ENCODE measurements at regions not wholly inside any gene's neighbourhood (a gene's known extent, or its start where the extent isn't known, plus 50 kb on each side); places are given as distances from the start of the nearest gene placed in this dataset.
"Not testable (repeated sequence)": the region's sequence is repeated elsewhere in the genome, so short reads cannot be mapped to it uniquely, and the experiment has no call there.

- DNase-seq (ENCODE audit: low spot score), result no peak
These were observed 173.4 kb upstream of the MYLIP start for GRCh38 chr6:15955484-15955883.

GRCh38 chr6:15953152-15953880 is 175.6 kb upstream of the MYLIP start:
- no peak for DNase-seq (ENCODE audit: low spot score)

- no peak for DNase-seq (ENCODE audit: low spot score)
These were observed 176.4 kb upstream of the MYLIP start for GRCh38 chr6:15952231-15953151.

- no peak for DNase-seq (ENCODE audit: low spot score)
These were observed 177.8 kb upstream of the MYLIP start for GRCh38 chr6:15950962-15951569.

- DNase-seq (ENCODE audit: low spot score), result no peak
These were observed 178.9 kb upstream of the MYLIP start for GRCh38 chr6:15949982-15950381.

GRCh38 chr6:15948930-15949900 is 179.7 kb upstream of the MYLIP start:
- DNase-seq (ENCODE audit: low spot score), result peak; percentile 42

- DNase-seq (ENCODE audit: low spot score), result no peak
These were observed 181.0 kb upstream of the MYLIP start for GRCh38 chr6:15947923-15948322.

- no peak for DNase-seq (ENCODE audit: low spot score)
These were observed 181.4 kb upstream of the MYLIP start for GRCh38 chr6:15947436-15947835.

- DNase-seq (ENCODE audit: low spot score), result no peak
These were observed 182.0 kb upstream of the MYLIP start for GRCh38 chr6:15946701-15947385.

GRCh38 chr6:15945593-15946159 is 183.2 kb upstream of the MYLIP start:
- no peak for DNase-seq (ENCODE audit: low spot score)

- DNase-seq (ENCODE audit: low spot score), result no peak
These were observed 185.5 kb upstream of the MYLIP start for GRCh38 chr6:15943423-15943822.

- no peak for DNase-seq (ENCODE audit: low spot score)
These were observed 187.7 kb upstream of the MYLIP start for GRCh38 chr6:15941168-15941567.

GRCh38 chr6:15938107-15938506 is 190.8 kb upstream of the MYLIP start:
- no peak for DNase-seq (ENCODE audit: low spot score)

- DNase-seq (ENCODE audit: low spot score), result no peak
These were observed 191.3 kb upstream of the MYLIP start for GRCh38 chr6:15937602-15938001.

- DNase-seq (ENCODE audit: low spot score), result no peak
These were observed 192.4 kb upstream of the MYLIP start for GRCh38 chr6:15936503-15936902.

GRCh38 chr6:15935661-15936060 is 193.2 kb upstream of the MYLIP start:
- no peak for DNase-seq (ENCODE audit: low spot score)

- DNase-seq (ENCODE audit: low spot score), result not testable (repeated sequence)
These were observed 197.2 kb upstream of the MYLIP start for GRCh38 chr6:15931697-15932096.

GRCh38 chr6:15930207-15930606 is 198.7 kb upstream of the MYLIP start:
- DNase-seq (ENCODE audit: low spot score), result no peak

GRCh38 chr6:15929685-15930084 is 199.2 kb upstream of the MYLIP start:
- no peak for DNase-seq (ENCODE audit: low spot score)

GRCh38 chr6:15927531-15928225 is 201.2 kb upstream of the MYLIP start:
- DNase-seq (ENCODE audit: low spot score), result no peak

All from HuH-7 (cell line).